H1 (cell line): ENCODE measurements at regions not wholly inside any gene's neighbourhood (a gene's known extent, or its start where the extent isn't known, plus 50 kb on each side); places are given as distances from the start of the nearest gene placed in this dataset.

Experiments used
- BRCA1 ChIP-seq: IDR thresholded peaks from 2 replicates; pipeline ENCODE4 v1.6.1; 2012; ENCODE audit warnings: low read depth, low read length, improper control_type of control experiment
- CTCF ChIP-seq, 3 experiments: IDR thresholded peaks; 1 replicate in 2 of 3; 2 replicates in 1 of 3; pipeline versions ENCODE4 v1.5.1 to v1.6.1; 2011; ENCODE audit warnings: low read length in 3 of 3, mild to moderate bottlenecking in 3 of 3, inconsistent platforms in 2 of 3, low read depth in 1 of 3, moderate library complexity in 1 of 3; ENCODE audit not compliant: insufficient read depth in 1 of 3; ENCODE audit errors: control extremely low read depth in 1 of 3
- EGR1 ChIP-seq: IDR thresholded peaks from 2 replicates; pipeline ENCODE4 v1.6.1; 2011; ENCODE audit warnings: low read depth, low read length, borderline replicate concordance
- GABPA ChIP-seq: IDR thresholded peaks from 2 replicates; pipeline ENCODE4 v1.6.1; 2011; ENCODE audit warnings: mild to moderate bottlenecking, low read length, moderate library complexity, borderline replicate concordance; ENCODE audit not compliant: insufficient read depth
- MAX ChIP-seq: IDR thresholded peaks from 2 replicates; pipeline ENCODE4 v1.6.1; 2012; ENCODE audit warnings: inconsistent platforms
- POLR2A ChIP-seq, 2 experiments: IDR thresholded peaks; 1 replicate in 1 of 2; 2 replicates in 1 of 2; pipeline ENCODE4 v1.6.1; 2011; ENCODE audit warnings: low read depth in 2 of 2, low read length in 2 of 2, mild to moderate bottlenecking in 2 of 2; ENCODE audit errors: control extremely low read depth in 1 of 2
- POLR2AphosphoS5 ChIP-seq: IDR thresholded peaks from 2 replicates; pipeline ENCODE4 v1.6.1; 2011; ENCODE audit warnings: low read depth, low read length
- RAD21 ChIP-seq, 2 experiments: IDR thresholded peaks in 1 of 2; conservative IDR thresholded peaks in 1 of 2; 2 replicates each; pipeline ENCODE4 v1.6.1; 2011; ENCODE audit warnings: low read depth in 2 of 2, low read length in 2 of 2, improper control_type of control experiment in 1 of 2, inconsistent platforms in 1 of 2, mild to moderate bottlenecking in 1 of 2, moderate library complexity in 1 of 2
- RBBP5 ChIP-seq: IDR thresholded peaks from 2 replicates; pipeline ENCODE4 v1.7.1; 2012; ENCODE audit warnings: low read depth, mild to moderate bottlenecking, inconsistent platforms, low read length, moderate library complexity, borderline replicate concordance
- RNF2 ChIP-seq: fragments of 200-900, 300-1000 bp; sonication (generic); IDR thresholded peaks from 2 replicates; pipeline ENCODE4 v1.7.1; 2016; ENCODE audit warnings: borderline replicate concordance, low read depth, mild to moderate bottlenecking, antibody characterized with exemption, low read length; ENCODE audit not compliant: poor library complexity, severe bottlenecking; ENCODE audit errors: missing control alignments
- SIX5 ChIP-seq: IDR thresholded peaks from 2 replicates; pipeline ENCODE4 v1.6.1; 2011; ENCODE audit warnings: mild to moderate bottlenecking, low read depth, low read length
- SP1 ChIP-seq: IDR thresholded peaks from 2 replicates; pipeline ENCODE4 v1.6.1; 2011; ENCODE audit warnings: low read depth, low read length
- SUZ12 ChIP-seq: fragments of 200-600 bp; sonication (generic); IDR thresholded peaks from 2 replicates; pipeline ENCODE4 v1.6.1; 2012; ENCODE audit warnings: mild to moderate bottlenecking, inconsistent platforms, low read length, moderate library complexity, mixed read lengths
- TEAD4 ChIP-seq: IDR thresholded peaks from 2 replicates; pipeline ENCODE4 v1.6.1; 2012; ENCODE audit warnings: low read depth, low read length, inconsistent platforms, mixed read lengths

- TF ChIP-seq CTCF (IDR thresholded peaks at IDR 0.05; ENCODE audit: control extremely low read depth in 1 of 3, insufficient read depth in 1 of 3, low read depth in 1 of 3, low read length in 3 of 3), result no peak
- no peak for TF ChIP-seq POLR2A (IDR thresholded peaks at IDR 0.05; ENCODE audit: control extremely low read depth in 1 of 2, low read depth in 2 of 2, low read length in 2 of 2)
- TF ChIP-seq EGR1, result no peak
- TF ChIP-seq SUZ12, result no peak
- TF ChIP-seq GABPA, result no peak
- TF ChIP-seq BRCA1, result no peak
- TF ChIP-seq SIX5, result no peak
- TF ChIP-seq RNF2, result no peak
- no peak for TF ChIP-seq SP1
- no peak for TF ChIP-seq RBBP5
- TF ChIP-seq MAX, result no peak
- no peak for TF ChIP-seq TEAD4
- no peak for TF ChIP-seq POLR2AphosphoS5
- no peak for TF ChIP-seq RAD21 (IDR thresholded peaks at IDR 0.05 in 1 of 2, conservative IDR thresholded peaks at IDR 0.05 in 1 of 2; ENCODE audit: low read depth in 2 of 2, low read length in 2 of 2)
These were observed 73.3 kb upstream of the AKAP13 start for GRCh38 chr15:85306946-85307686.
